HEK293T (cell line): ENCODE measurements at regions not wholly inside any gene's neighbourhood (a gene's known extent, or its start where the extent isn't known, plus 50 kb on each side); places are given as distances from the start of the nearest gene placed in this dataset.

Source experiments
- FOXK2 ChIP-seq: fragments of 450-650 bp; IDR thresholded peaks from 2 replicates; pipeline ENCODE4 v1.6.1; 2016; ENCODE audit warnings: mild to moderate bottlenecking
- SP1 ChIP-seq: fragments of 450-650 bp; IDR thresholded peaks from 2 replicates; pipeline ENCODE4 v1.6.1; 2017
- SUZ12 ChIP-seq: fragments of 450-650 bp; IDR thresholded peaks from 2 replicates; pipeline ENCODE4 v1.6.1; 2016; ENCODE audit warnings: mild to moderate bottlenecking

DNA sequence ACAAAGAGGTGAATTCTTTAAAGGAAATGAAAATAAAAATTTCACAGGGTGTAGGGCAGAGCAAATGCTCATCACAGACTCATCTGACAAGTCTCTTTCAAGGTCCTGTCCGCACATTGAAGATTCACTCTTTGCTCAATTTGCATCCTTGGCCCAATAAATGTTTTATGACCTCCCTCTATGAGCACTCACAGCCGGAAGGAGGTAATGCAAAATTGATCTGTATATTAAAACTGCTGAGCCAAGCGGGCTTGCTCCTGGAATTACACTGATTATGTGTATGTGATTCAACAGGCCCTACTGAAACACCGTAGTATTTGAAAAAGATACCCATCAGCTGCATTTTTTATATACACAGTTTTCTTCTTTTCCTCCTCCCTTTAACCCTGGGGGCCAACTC lies 246.8 kb downstream of the IZUMO3 start:
- TF ChIP-seq FOXK2 (no peak), SP1 (no peak), SUZ12 (no peak)
